NOMO-1 (cell line): ENCODE measurements at regions not wholly inside any gene's neighbourhood (a gene's known extent, or its start where the extent isn't known, plus 50 kb on each side); places are given as distances from the start of the nearest gene placed in this dataset.
"Not testable (repeated sequence)": the region's sequence is repeated elsewhere in the genome, so short reads cannot be mapped to it uniquely, and the experiment has no call there.

Source experiments
- DNase-seq, 2 experiments: peaks; one replicate each; lab custom pipeline; 2025; ENCODE audit not compliant: unreplicated experiment in 2 of 2; lab: John Stamatoyannopoulos, UW

DNA sequence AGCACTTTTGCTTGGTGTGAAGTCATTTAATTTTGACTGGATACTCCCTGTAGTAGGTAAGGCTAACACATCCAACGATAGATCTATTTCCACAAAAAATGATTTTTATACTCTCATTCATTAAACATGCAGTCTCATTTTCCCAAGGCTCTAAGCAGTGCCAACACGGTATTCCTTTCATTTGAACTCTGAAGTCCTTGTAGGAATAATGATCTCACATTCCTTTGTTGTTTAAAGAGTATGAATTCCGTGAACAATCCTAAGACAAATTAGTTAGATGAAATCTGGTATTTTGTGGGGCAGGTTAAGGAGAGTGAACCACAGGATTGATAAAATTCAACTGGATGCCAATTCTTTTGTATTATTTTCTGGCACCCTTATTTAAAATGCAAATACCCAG lies 66.6 kb downstream of the LACC1 start:
- no peak for DNase-seq

DNA sequence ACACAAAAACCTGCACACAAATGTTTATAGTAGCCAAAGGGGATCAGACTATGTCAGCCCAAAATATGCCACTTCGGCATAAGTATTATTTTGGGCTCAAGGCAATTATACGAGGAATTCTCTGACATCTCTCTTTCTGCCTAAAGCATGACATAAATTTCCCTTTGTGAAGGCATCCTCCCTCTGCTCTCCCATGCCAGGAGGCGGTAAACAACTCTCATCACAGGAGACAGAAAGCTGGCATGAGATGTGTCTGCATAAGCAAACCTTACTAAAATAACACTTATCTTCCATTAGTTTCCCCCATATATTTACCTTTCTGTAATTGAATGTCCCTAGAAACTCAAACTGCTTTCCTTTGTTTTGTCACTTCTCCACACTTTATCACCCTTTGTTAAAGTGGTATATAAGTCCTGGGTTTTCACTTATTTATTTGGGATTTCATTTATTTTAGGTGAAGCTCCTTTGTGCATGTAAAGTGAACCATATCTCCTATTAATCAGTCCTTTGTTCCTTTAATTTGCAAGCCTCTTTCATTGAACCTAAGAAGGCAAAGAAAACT lies 68.3 kb downstream of the LACC1 start:
- no peak for DNase-seq

DNA sequence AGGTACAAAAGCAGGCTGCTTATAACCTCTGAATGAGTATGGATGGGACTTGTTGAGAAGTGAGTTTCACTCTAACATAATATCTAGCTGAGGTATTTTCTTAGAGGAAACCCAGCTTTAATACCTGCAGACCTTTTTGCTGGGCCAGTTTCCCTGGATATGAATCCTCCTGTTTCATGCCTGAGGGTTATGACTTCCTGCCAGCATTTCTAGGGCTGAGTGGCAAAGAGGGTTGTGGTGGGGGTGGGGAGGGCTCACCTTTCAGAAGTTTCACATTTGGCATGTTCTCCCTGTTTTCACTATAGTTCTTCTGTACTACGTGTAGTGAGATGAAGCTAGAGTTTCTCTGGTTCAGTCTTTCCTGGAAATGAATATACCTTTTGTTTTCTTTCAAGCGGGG lies 73.7 kb downstream of the LACC1 start:
- DNase-seq: no peak

DNA sequence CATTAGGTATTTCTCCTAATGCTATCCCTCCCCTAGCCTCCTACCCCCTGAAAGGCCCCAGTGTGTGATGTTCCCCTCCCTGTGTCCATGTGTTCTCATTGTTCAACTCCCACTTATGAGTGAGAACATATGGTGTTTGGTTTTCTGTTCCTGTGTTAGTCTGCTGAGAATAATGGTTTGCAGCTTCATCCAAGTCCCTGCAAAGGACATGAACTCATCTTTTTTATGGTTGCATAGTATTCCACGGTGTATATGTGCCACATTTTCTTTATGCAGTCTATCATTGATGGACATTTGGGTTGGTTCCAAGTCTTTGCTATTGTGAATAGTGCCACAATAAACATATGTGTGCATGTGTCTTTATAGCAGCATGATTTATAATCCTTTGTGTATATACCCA lies 77.3 kb downstream of the LACC1 start:
- DNase-seq: not testable (repeated sequence)

DNA sequence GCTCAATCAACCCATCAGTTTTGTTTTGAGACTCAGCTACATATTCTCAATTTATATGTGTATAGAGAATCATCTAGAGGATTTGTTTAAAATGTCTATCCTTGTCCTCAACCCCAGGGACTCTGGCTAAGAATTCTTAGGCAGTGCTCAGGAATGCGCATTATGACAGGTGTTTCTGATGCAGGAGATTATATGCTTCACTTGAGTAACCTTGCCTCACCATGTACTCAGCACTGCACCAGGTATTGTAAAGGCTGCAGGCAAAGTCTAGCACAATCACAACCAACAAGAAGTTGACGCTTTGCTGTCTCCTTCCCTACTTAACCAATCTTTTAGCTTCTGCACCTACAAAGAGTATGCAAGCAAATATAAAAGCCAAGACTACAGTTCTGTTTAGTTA lies 79.6 kb downstream of the LACC1 start:
- DNase-seq: no peak

DNA sequence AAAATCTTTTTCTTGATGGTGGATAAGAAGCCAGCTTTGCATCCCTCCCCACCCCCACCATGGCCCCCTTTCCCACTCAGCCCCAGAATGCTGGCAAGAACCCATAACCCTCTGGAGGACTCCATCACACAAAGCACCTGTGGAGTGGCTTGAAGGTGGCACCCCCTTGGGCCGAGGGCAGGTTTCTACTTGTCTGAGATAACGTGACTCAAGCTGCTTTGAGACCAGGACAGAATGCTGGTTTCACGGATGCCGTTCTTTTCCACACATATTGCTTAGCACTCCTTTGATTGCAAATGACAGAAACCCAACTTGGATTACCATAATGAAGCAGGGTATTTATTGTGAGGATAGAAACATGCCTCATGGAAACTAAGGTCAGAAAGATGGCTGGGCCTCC lies 82.2 kb downstream of the LACC1 start:
- DNase-seq: no peak

DNA sequence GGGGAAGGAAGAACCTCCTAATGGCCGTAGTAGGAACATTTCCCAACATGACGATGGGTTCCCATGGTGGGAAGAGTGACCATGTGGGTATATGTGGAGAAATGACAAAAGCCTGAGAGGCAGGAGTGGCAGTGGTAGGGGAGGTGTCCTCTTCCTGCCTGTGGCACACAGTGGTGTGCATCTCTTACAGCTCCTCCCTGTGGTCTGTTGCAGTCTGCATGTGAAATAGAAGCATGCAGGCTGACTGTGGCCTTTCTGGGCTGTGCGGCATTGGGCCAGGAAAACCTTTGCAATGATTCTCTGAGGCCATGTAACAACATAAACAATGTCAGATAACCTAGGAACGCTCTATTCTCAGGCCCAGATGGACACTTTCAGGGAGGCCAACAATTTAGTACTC lies 84.0 kb downstream of the LACC1 start:
- no peak for DNase-seq

DNA sequence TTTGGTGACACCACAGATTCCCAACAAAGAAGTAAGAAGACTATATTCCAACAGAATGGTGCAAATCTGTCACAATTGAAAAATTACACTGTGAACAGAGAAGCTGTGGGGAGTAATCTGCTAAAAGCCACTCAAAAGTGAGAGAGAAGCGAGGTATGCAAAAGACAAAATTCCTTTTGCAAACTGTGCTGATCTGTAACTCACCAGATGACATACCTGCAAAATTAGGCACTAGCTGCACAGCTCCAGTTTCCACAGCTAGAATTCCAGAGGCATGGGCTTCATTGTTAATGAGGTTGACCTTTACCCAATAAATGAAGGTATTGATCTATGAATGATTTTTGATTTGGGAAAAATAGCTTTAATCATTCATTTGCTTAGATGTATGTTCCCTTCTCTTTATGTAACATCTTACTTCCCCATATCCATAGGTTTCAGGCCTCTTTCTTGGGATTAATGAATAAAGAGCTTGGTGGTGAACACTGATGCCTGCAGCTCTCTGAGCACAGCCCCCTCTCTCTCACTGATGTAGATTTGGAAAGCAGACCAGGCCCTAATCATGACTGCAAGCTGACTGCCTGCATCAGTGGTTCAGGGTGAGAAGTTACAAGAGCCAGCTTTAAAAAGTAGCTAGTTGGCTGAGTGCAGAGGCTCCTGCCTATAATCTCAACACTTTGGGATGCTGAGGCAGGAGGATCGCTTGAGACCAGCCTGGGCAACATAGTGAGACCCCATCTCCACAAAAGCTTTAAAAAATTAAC lies 85.2 kb downstream of the LACC1 start:
- no peak for DNase-seq

DNA sequence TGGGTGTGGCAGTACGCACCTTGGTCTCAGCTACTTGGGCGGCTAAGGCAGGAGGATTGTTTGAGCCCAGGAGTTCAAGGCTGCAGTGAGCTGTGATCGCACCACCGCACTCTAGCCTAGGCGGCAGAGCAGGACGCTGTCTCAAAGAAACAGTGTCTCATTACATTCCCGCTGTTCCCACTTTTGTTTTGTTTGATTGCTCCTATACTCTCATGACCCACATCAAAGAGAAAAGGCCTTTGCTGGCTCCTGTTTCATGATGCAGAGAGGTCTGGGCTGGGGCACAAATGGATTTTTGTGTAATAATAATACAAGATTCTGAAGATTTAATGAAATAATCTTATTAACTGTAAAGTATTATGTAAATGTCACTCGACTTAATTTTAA lies 85.7 kb downstream of the LACC1 start:
- DNase-seq: no peak

DNA sequence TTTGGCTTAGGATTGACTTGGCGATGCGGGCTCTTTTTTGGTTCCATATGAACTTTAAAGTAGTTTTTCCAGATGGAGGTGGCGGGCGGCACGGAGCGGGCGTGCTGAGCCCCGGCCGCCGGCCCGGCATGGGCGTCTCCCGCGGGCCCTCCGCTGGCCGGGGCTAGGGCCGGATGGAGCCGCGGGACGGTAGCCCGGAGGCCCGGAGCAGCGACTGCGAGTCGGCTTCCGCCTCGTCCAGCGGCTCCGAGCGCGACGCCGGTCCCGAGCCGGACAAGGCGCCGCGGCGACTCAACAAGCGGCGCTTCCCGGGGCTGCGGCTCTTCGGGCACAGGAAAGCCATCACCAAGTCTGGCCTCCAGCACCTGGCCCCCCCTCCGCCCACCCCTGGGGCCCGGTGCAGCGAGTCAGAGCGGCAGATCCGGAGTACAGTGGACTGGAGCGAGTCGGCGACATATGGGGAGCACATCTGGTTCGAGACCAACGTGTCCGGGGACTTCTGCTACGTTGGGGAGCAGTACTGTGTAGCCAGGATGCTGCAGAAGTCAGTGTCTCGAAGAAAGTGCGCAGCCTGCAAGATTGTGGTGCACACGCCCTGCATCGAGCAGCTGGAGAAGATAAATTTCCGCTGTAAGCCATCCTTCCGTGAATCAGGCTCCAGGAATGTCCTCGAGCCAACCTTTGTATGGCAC lies 88.7 kb downstream of the LACC1 start:
- DNase-seq: not testable (repeated sequence)

DNA sequence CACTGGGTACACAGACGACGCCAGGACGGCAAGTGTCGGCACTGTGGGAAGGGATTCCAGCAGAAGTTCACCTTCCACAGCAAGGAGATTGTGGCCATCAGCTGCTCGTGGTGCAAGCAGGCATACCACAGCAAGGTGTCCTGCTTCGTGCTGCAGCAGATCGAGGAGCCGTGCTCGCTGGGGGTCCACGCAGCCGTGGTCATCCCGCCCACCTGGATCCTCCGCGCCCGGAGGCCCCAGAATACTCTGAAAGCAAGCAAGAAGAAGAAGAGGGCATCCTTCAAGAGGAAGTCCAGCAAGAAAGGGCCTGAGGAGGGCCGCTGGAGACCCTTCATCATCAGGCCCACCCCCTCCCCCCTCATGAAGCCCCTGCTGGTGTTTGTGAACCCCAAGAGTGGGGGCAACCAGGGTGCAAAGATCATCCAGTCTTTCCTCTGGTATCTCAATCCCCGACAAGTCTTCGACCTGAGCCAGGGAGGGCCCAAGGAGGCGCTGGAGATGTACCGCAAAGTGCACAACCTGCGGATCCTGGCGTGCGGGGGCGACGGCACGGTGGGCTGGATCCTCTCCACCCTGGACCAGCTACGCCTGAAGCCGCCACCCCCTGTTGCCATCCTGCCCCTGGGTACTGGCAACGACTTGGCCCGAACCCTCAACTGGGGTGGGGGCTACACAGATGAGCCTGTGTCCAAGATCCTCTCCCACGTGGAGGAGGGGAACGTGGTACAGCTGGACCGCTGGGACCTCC lies 89.4 kb downstream of the LACC1 start:
- not testable (repeated sequence) for DNase-seq

DNA sequence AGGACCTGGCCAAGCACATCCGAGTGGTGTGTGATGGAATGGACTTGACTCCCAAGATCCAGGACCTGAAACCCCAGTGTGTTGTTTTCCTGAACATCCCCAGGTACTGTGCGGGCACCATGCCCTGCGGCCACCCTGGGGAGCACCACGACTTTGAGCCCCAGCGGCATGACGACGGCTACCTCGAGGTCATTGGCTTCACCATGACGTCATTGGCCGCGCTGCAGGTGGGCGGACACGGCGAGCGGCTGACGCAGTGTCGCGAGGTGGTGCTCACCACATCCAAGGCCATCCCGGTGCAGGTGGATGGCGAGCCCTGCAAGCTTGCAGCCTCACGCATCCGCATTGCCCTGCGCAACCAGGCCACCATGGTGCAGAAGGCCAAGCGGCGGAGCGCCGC lies 90.2 kb downstream of the LACC1 start:
- not testable (repeated sequence) for DNase-seq

DNA sequence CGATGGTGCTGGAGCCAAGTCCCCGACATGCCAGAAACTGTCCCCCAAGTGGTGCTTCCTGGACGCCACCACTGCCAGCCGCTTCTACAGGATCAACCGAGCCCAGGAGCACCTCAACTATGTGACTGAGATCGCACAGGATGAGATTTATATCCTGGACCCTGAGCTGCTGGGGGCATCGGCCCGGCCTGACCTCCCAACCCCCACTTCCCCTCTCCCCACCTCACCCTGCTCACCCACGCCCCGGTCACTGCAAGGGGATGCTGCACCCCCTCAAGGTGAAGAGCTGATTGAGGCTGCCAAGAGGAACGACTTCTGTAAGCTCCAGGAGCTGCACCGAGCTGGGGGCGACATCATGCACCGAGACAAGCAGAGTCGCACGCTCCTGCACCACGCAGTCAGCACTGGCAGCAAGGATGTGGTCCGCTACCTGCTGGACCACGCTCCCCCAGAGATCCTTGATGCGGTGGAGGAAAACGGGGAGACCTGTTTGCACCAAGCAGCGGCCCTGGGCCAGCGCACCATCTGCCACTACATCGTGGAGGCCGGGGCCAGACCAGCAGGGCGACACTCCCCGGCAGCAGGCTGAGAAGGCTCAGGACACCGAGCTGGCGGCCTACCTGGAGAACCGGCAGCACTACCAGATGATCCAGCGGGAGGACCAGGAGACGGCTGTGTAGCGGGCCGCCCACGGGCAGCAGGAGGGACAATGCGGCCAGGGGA lies 91.0 kb downstream of the LACC1 start:
- DNase-seq: not testable (repeated sequence)

DNA sequence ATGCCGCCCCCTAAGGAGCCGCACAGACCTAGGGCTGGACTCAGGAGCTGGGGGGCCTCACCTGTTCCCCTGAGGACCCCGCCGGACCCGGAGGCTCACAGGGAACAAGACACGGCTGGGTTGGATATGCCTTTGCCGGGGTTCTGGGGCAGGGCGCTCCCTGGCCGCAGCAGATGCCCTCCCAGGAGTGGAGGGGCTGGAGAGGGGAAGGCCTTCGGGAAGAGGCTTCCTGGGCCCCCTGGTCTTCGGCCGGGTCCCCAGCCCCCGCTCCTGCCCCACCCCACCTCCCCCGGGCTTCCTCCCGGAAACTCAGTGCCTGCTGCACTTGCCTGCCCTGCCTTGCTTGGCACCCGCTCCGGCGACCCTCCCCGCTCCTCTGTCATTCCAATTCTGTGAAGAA lies 91.6 kb downstream of the LACC1 start:
- DNase-seq: not testable (repeated sequence)

DNA sequence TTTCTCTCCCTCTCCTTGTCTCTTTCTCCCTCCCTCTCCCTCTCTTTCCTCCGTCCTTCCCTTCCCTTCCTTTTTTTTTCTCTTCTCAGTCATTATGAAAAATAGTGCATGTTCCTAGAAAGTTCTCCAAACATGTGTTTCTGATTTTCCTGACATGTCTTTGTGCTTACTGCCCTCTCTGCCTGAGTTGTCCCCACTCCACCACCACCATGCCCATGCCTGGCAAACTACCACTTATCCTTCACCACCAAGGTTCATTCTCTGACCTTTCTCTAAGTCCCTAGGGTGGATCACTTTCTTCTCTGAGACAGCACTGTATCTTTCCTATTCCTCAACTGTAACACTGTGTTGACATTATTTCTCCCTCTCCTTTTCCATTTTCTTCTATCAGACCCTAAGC lies 98.2 kb downstream of the LACC1 start:
- no peak for DNase-seq

DNA sequence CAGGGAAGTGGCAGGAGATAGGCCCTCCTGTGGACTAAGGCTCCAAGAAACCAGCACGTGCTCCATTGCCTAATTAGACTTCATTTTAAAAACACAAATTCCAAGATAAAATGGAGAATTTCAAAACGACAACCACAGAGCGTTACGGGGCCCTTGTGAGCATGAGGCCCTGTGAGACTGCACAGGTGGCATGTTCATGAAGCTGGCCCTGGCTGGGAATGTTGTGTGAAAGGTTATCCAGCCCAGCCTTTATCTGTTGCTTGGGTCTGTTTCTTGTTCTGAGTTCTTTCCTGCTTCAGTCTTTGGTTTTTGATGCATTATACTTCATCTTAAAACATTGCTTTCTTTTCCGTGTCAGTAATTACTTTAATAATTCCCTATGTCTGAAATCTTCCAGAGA lies 99.0 kb downstream of the LACC1 start:
- no peak for DNase-seq

DNA sequence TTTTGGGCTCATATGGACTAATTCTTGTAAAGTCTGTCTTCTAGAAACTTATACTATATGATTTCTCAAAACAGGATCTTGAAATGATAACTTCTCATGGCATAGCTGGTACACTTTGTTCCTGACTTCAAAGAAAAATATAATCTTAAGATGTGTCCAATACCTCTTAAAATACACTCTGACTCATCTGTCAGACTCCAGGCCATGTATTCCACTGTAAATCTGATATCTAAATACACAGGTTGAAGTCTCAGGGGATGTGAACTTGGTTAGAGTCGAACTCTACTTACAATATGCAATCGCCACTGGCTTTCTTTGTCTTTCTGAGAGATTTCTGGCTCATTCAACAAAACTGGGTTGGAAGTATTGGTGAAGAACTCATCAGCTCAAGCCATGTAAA lies 99.8 kb downstream of the LACC1 start:
- DNase-seq: no peak

DNA sequence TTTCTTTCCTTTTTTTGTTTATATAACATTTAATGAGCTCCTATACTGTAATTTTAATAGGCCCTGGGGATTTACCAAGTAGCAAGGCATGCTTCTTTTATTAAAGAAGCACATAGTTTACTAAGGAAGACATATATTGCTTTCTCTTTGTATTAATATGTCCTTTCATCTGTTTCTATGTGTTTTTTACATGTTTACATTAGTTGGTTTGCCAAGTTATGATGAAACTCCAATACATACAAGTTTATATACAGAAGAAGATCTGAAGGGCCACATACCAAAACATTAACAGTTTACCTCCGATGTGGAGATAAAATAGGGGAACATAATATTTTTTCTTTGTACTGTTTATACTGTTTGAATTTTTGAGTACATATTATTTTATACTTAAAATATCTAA lies 100.9 kb downstream of the LACC1 start:
- no peak for DNase-seq

DNA sequence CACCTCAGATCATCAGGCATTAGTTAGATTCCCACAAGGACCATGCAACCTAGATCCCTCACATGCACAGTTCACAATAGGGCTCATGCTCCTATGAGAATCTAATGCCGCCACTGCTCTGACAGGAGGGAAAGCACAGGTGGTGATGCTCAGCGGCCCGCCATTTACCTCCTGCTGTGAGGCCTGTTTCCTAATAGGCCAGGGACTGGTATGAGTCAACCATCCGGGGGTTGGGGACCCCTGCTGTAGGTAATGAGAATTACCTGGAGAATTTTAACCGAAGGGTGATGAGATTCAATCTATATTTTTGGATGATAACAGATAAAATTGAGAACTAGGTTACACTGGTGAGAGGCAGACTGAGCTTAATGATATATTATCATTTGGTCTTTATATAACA lies 101.4 kb downstream of the LACC1 start:
- DNase-seq: no peak

DNA sequence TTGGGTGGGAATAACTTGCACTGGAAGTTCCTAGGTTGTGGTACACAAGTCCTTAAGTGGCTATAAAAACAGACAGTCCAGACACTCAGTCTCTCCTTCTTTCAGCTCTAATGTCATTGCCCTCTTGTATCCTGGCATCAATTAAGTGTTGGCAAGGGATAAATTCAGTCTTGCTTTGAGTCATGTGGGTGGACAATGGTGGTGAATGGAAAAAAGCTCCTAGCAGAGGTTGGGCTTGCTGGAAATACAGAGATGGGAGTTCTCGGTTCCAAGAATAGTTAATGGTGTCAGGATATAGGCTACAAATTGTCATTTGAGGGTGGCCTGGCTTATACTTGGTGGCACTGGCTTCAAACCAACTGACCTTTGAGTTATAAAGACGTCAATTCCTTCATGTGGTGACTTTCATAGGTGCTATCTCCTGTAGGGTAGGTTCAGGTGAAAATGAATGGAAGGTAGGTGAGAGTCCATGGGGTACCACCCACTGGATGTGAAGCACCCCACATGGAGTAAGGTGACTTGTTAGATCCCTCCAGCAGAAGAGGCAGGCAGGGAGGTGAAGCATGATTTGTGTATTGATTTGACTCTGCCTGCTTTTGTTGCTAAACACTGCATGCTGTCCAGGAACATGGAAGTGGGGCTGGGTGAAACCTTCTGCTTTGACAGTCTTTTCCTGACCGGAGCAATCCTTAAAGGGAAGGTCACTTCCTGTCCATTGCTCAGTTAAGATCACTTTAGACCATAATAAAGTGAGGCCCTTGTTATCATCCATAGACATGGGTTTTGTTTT lies 102.0 kb downstream of the LACC1 start:
- no peak for DNase-seq
